SK-N-SH (cell line): ENCODE measurements at regions not wholly inside any gene's neighbourhood (a gene's known extent, or its start where the extent isn't known, plus 50 kb on each side); places are given as distances from the start of the nearest gene placed in this dataset.
"Not testable (repeated sequence)": the region's sequence is repeated elsewhere in the genome, so short reads cannot be mapped to it uniquely, and the experiment has no call there.

Experiments used
- CTCF ChIA-PET: fragments of 300-600, 350-600 bp; formaldehyde crosslinking; extraction: SDS; loops from one replicate; lab custom pipeline; 2021; lab: Yijun Ruan, JAX
- POLR2A ChIA-PET: fragments of 350-600 bp; sonication (Branson Sonifier 250); formaldehyde crosslinking; extraction: SDS; loops from one replicate; lab custom pipeline; 2020; ENCODE audit warnings: antibody characterized with exemption, inconsistent platforms; lab: Yijun Ruan, JAX
- DNase-seq: peaks from one replicate; pipeline ENCODE4 v3.0.0; 2012
- H2AFZ ChIP-seq: fragments of 200-600 bp; sonication (generic); 2 replicates; pipeline ENCODE4 v1.8.1; 2016; ENCODE audit warnings: antibody characterized with exemption, mild to moderate bottlenecking, low read depth
- H3F3A ChIP-seq: fragments of 200-600 bp; sonication (generic); replicated peaks from 2 replicates; pipeline ENCODE3; 2016; ENCODE audit warnings: antibody characterized with exemption, mild to moderate bottlenecking; ENCODE audit not compliant: insufficient read depth
- H3K27ac ChIP-seq, 2 experiments: fragments of 200-500 bp in 1 of 2; fragments of 200-600 bp in 1 of 2; sonication (Bioruptor generic) in 1 of 2; sonication (generic), shearing (Covaris generic) in 1 of 2; 2 replicates each; pipeline versions ENCODE4 v1.5.1 to v1.6.1; 2014 to 2016; ENCODE audit warnings: low read depth in 2 of 2, inconsistent platforms in 1 of 2, low read length in 1 of 2, mild to moderate bottlenecking in 1 of 2, mixed read lengths in 1 of 2
- H3K27me3 ChIP-seq: fragments of 200-600 bp; sonication (generic), shearing (Covaris generic); 2 replicates; pipeline ENCODE4 v1.6.1; 2016; ENCODE audit warnings: mixed run types; ENCODE audit not compliant: insufficient read depth
- H3K36me3 ChIP-seq, 2 experiments: fragments of 200-500 bp in 1 of 2; fragments of 200-600 bp in 1 of 2; sonication (Bioruptor generic) in 1 of 2; sonication (generic) in 1 of 2; replicated peaks in 1 of 2; 2 replicates each; pipeline versions ENCODE3 to v1.5.1; 2014 to 2016; ENCODE audit warnings: low read length in 1 of 2, mild to moderate bottlenecking in 1 of 2; ENCODE audit not compliant: insufficient read depth in 2 of 2, control insufficient read depth in 1 of 2
- H3K4me1 ChIP-seq, 2 experiments: fragments of 200-500 bp in 1 of 2; fragments of 200-600 bp in 1 of 2; sonication (Bioruptor generic) in 1 of 2; sonication (generic), shearing (Covaris generic) in 1 of 2; 2 replicates each; pipeline versions ENCODE4 v1.5.1 to v1.6.1; 2014 to 2016; ENCODE audit warnings: low read depth in 1 of 2, low read length in 1 of 2, mixed run types in 1 of 2; ENCODE audit not compliant: insufficient read depth in 2 of 2, control insufficient read depth in 1 of 2
- H3K4me2 ChIP-seq: fragments of 200-600 bp; sonication (generic), shearing (Covaris generic); 2 replicates; pipeline ENCODE4 v1.6.1; 2017; ENCODE audit warnings: mixed run types
- H3K4me3 ChIP-seq, 2 experiments: fragments of 200-500 bp in 1 of 2; fragments of 200-600 bp in 1 of 2; sonication (Bioruptor generic) in 1 of 2; sonication (generic), shearing (Covaris generic) in 1 of 2; 2 replicates each; pipeline versions ENCODE4 v1.5.1 to v1.8.1; 2014 to 2016; ENCODE audit warnings: low read depth in 2 of 2, inconsistent platforms in 1 of 2, low read length in 1 of 2, mild to moderate bottlenecking in 1 of 2, mixed read lengths in 1 of 2, moderate library complexity in 1 of 2
- H3K79me2 ChIP-seq: fragments of 200-600 bp; sonication (generic); 2 replicates; pipeline ENCODE4 v1.8.1; 2017; ENCODE audit warnings: mild to moderate bottlenecking; ENCODE audit not compliant: insufficient read depth
- H3K9ac ChIP-seq: fragments of 200-600 bp; sonication (generic); 2 replicates; pipeline ENCODE4 v1.6.1; 2017; ENCODE audit warnings: mixed run types
- H3K9me2 ChIP-seq: fragments of 200-600 bp; sonication (generic); 2 replicates; pipeline ENCODE4 v1.6.1; 2017; ENCODE audit warnings: mixed run types
- H3K9me3 ChIP-seq: fragments of 200-600 bp; sonication (generic); 2 replicates; pipeline ENCODE4 v1.6.1; 2017; ENCODE audit warnings: mixed run types, mild to moderate bottlenecking, moderate library complexity
- H4K20me1 ChIP-seq: fragments of 200-600 bp; sonication (generic); 2 replicates; pipeline ENCODE4 v1.6.1; 2017; ENCODE audit warnings: mild to moderate bottlenecking, mixed run types; ENCODE audit not compliant: insufficient read depth
- CHD2 ChIP-seq: fragments of 150-350 bp; IDR thresholded peaks from 2 replicates; pipeline ENCODE4 v1.6.1; 2018; ENCODE audit warnings: low read length; ENCODE audit not compliant: partially characterized antibody
- CTCF ChIP-seq: fragments of 200-600 bp; sonication (generic); IDR thresholded peaks from 2 replicates; pipeline ENCODE4 v1.6.1; 2017; ENCODE audit warnings: antibody characterized with exemption, mild to moderate bottlenecking, moderate library complexity
- ELF1 ChIP-seq: IDR thresholded peaks from 2 replicates; pipeline ENCODE4 v1.4.0; 2012
- EZH2phosphoT487 ChIP-seq: fragments of 200-600 bp; sonication (generic); IDR thresholded peaks from 2 replicates; pipeline ENCODE4 v1.6.1; 2017; ENCODE audit warnings: low read depth, mixed run types, mild to moderate bottlenecking, antibody characterized with exemption, moderate library complexity, borderline replicate concordance
- FOSL2 ChIP-seq: IDR thresholded peaks from 2 replicates; pipeline ENCODE4 v1.4.0; 2012; ENCODE audit warnings: low read depth, mild to moderate bottlenecking, moderate library complexity, borderline replicate concordance
- FOXM1 ChIP-seq: IDR thresholded peaks from 2 replicates; pipeline ENCODE4 v1.4.0; 2012; ENCODE audit warnings: low read depth, mild to moderate bottlenecking
- GABPA ChIP-seq: IDR thresholded peaks from 2 replicates; pipeline ENCODE4 v1.4.0; 2012; ENCODE audit warnings: low read depth, mild to moderate bottlenecking
- JUND ChIP-seq: IDR thresholded peaks from 2 replicates; pipeline ENCODE4 v1.4.0; 2012
- MXI1 ChIP-seq: IDR thresholded peaks from 2 replicates; pipeline ENCODE4 v1.6.1; 2012; ENCODE audit warnings: mild to moderate bottlenecking, low read depth, low read length, improper control_type of control experiment
- NRF1 ChIP-seq: IDR thresholded peaks from 2 replicates; pipeline ENCODE4 v1.6.1; 2012; ENCODE audit warnings: low read depth, mild to moderate bottlenecking, low read length
- POLR2AphosphoS5 ChIP-seq: IDR thresholded peaks from 2 replicates; pipeline ENCODE4 v1.6.1; 2012; ENCODE audit warnings: low read depth, low read length
- RAD21 ChIP-seq: IDR thresholded peaks from 2 replicates; pipeline ENCODE4 v1.6.1; 2012; ENCODE audit warnings: mild to moderate bottlenecking, low read length
- RCOR1 ChIP-seq: fragments of 150-350 bp; IDR thresholded peaks from 2 replicates; pipeline ENCODE4 v1.6.1; 2017; ENCODE audit warnings: antibody characterized with exemption, low read length
- TEAD4 ChIP-seq: IDR thresholded peaks from 2 replicates; pipeline ENCODE4 v1.4.0; 2012; ENCODE audit warnings: mild to moderate bottlenecking, borderline replicate concordance; ENCODE audit not compliant: insufficient read depth
- USF2 ChIP-seq: fragments of 150-350 bp; IDR thresholded peaks from 2 replicates; pipeline ENCODE4 v1.6.1; 2017; ENCODE audit warnings: antibody characterized with exemption, low read length, low read depth, borderline replicate concordance
- WGBS: methylation state at CpG from one replicate; pipeline ENCODE4 v1.1.6; 2017; ENCODE audit warnings: low lambda C conversion rate; 5-methylcytosine and 5-hydroxymethylcytosine counted together
- TF ChIP-seq, protein P1 (sequence below): IDR thresholded peaks from 2 replicates; pipeline ENCODE4 v1.4.0; 2012; ENCODE audit warnings: low read depth, borderline replicate concordance
- TF ChIP-seq, protein P2 (sequence below): IDR thresholded peaks from 2 replicates; pipeline ENCODE4 v1.4.0; 2012; ENCODE audit warnings: low read depth, borderline replicate concordance
- TF ChIP-seq, protein P3 (sequence below): fragments of 150-350 bp; IDR thresholded peaks from 2 replicates; pipeline ENCODE4 v1.6.1; 2016; ENCODE audit warnings: mild to moderate bottlenecking, low read depth, low read length

GRCh38 chr6:50907565-50907964 is 88.9 kb downstream of the TFAP2B start:
- Histone ChIP-seq H4K20me1 (no peaks in the 10 kb centered on the region), H3K4me3 (no peak overlapping the region), H3K9me3 (no peaks in the 10 kb centered on the region), H3K9ac (no peak overlapping the region), H3K4me2 (no peak overlapping the region), H3F3A (no peaks in the 10 kb centered on the region), H2AFZ (no peak overlapping the region), H3K27me3 (no peaks in the 10 kb centered on the region), H3K79me2 (no peaks in the 10 kb centered on the region), H3K27ac (no peak overlapping the region), H3K9me2 (no peaks in the 10 kb centered on the region), H3K4me1 (no peaks in the 10 kb centered on the region), H3K36me3 (no peaks in the 10 kb centered on the region)
- POLR2A ChIA-PET, result no interaction called here
- DNase-seq, result no peak
- TF ChIP-seq RAD21 (no peak), POLR2AphosphoS5 (no peak), NRF1 (no peak)
- TF ChIP-seq, protein P1, sequence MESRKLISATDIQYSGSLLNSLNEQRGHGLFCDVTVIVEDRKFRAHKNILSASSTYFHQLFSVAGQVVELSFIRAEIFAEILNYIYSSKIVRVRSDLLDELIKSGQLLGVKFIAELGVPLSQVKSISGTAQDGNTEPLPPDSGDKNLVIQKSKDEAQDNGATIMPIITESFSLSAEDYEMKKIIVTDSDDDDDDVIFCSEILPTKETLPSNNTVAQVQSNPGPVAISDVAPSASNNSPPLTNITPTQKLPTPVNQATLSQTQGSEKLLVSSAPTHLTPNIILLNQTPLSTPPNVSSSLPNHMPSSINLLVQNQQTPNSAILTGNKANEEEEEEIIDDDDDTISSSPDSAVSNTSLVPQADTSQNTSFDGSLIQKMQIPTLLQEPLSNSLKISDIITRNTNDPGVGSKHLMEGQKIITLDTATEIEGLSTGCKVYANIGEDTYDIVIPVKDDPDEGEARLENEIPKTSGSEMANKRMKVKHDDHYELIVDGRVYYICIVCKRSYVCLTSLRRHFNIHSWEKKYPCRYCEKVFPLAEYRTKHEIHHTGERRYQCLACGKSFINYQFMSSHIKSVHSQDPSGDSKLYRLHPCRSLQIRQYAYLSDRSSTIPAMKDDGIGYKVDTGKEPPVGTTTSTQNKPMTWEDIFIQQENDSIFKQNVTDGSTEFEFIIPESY, result no peak
- TF ChIP-seq, protein P2, sequence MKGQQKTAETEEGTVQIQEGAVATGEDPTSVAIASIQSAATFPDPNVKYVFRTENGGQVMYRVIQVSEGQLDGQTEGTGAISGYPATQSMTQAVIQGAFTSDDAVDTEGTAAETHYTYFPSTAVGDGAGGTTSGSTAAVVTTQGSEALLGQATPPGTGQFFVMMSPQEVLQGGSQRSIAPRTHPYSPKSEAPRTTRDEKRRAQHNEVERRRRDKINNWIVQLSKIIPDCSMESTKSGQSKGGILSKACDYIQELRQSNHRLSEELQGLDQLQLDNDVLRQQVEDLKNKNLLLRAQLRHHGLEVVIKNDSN, result no peak
- CTCF ChIA-PET, result no interaction called here

DNA sequence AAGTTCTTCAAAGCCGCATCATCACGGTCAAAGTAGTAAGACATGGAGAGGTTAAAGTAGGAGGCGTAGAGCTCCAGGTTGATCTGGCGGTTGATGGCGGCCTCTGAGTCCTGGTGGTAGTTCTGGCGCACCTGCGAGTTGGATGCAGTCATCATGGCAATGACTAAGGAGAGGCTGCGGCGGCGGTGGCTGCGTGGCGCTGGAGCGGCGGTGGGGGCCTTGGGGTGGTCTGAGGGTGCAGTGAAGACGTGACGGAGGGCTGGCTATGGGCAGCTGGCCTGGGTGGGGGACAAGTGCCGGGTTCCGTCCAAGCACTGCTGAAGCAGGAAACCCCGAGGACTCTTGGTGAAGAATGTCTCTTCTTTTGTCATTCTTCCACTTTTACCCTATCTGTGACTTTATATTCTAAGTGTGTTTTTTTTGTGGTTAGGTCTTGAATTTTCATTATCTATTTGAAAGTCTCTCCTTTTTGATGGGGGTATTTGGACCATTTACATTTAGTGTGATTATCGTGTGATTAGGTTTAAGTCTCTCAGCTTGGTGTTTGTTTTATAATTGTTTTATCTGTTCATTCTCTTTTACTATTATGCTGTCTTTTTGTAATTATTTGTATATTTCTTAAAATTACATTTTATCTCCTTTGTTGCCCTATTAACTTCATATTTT is 94.6 kb downstream of the TFAP2B start:
- CTCF ChIA-PET, result no interaction called here
- Histone ChIP-seq H2AFZ (no peak overlapping the region), H3K9me2 (no peaks in the 10 kb centered on the region), H3K9ac (no peak overlapping the region), H3K4me2 (no peak overlapping the region), H3K36me3 (no peaks in the 10 kb centered on the region), H3K27ac (no peak overlapping the region), H3K9me3 (no peaks in the 10 kb centered on the region), H3K27me3 (no peaks in the 10 kb centered on the region), H3K4me1 (no peaks in the 10 kb centered on the region), H3K79me2 (no peaks in the 10 kb centered on the region), H3K4me3 (no peak overlapping the region), H4K20me1 (no peaks in the 10 kb centered on the region), H3F3A (no peaks in the 10 kb centered on the region)
- no peak for DNase-seq
- POLR2A ChIA-PET, result no interaction called here
- no peak for TF ChIP-seq NRF1
- no peak for TF ChIP-seq TEAD4
- TF ChIP-seq JUND, result no peak
- TF ChIP-seq FOSL2, result no peak
- TF ChIP-seq GABPA, result no peak
- TF ChIP-seq, protein P3, sequence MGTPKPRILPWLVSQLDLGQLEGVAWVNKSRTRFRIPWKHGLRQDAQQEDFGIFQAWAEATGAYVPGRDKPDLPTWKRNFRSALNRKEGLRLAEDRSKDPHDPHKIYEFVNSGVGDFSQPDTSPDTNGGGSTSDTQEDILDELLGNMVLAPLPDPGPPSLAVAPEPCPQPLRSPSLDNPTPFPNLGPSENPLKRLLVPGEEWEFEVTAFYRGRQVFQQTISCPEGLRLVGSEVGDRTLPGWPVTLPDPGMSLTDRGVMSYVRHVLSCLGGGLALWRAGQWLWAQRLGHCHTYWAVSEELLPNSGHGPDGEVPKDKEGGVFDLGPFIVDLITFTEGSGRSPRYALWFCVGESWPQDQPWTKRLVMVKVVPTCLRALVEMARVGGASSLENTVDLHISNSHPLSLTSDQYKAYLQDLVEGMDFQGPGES, result no peak
- no peak for TF ChIP-seq EZH2phosphoT487
- no peak for TF ChIP-seq CTCF
- no peak for TF ChIP-seq MXI1
- TF ChIP-seq CHD2, result no peak
- no peak for TF ChIP-seq ELF1
- TF ChIP-seq FOXM1, result no peak
- TF ChIP-seq RAD21, result no peak
- TF ChIP-seq USF2, result no peak
- no peak for TF ChIP-seq RCOR1
- 83% methylated on average over 20 of the region's 20 CpGs for WGBS

DNA sequence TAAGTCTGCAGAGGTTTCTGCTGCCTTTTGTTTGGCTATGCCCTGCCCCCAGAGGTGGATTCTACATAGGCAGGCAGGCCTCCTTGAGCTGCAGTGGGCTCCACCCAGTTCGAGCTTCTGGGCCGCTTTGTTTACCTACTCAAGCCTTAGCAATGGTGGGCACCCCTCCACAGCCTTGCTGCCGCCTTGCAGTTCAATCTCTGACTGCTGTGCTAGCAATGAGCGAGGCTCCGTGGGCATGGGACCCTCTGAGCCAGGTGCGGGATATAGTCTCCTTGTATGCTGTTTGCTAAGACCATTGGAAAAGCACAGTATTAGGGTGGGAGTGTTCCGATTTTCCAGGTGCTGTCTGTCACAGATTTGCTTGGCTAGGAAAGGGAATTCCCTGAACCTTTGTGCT is 102.7 kb downstream of the TFAP2B start:
- POLR2A ChIA-PET, H3F3A ChIP-seq, H3K27ac ChIP-seq, H3K9me2 ChIP-seq, CTCF ChIA-PET, H3K9ac ChIP-seq, H3K79me2 ChIP-seq, H3K36me3 ChIP-seq, DNase-seq, H3K4me1 ChIP-seq, H3K27me3 ChIP-seq, H4K20me1 ChIP-seq, H2AFZ ChIP-seq, H3K4me3 ChIP-seq, H3K9me3 ChIP-seq, H3K4me2 ChIP-seq: not testable (repeated sequence)
- WGBS, result 46% methylated on average over 3 of the region's 7 CpGs
